Astrocyte (in vitro differentiated cells and primary cell): ENCODE measurements at regions not wholly inside any gene's neighbourhood (a gene's known extent, or its start where the extent isn't known, plus 50 kb on each side); places are given as distances from the start of the nearest gene placed in this dataset.

Experiments used
- DNase-seq: peaks from one replicate; pipeline ENCODE4 v3.0.0-alpha.2; 2010; ENCODE audit warnings: low read depth
- FAIRE-seq: peaks from 2 replicates; lab custom pipeline; 2011; peaks lifted over from hg19 to GRCh38; lab: Jason Lieb, UNC
- H2AFZ ChIP-seq: 2 replicates; pipeline ENCODE4 v1.6.0; 2012; ENCODE audit warnings: low read depth, low read length, inconsistent platforms
- H3K27ac ChIP-seq: 2 replicates; pipeline ENCODE4 v1.5.1; 2011; ENCODE audit warnings: low read depth, low read length, inconsistent platforms
- H3K27me3 ChIP-seq: 2 replicates; pipeline ENCODE4 v1.6.0; 2011; ENCODE audit warnings: low read length, inconsistent platforms; ENCODE audit not compliant: insufficient read depth
- H3K36me3 ChIP-seq: 2 replicates; pipeline ENCODE4 v1.5.1; 2011; ENCODE audit warnings: low read length, inconsistent platforms; ENCODE audit not compliant: insufficient read depth
- H3K4me1 ChIP-seq: 2 replicates; pipeline ENCODE4 v1.5.1; 2011; ENCODE audit warnings: low read length, inconsistent platforms; ENCODE audit not compliant: insufficient read depth
- H3K4me2 ChIP-seq: 2 replicates; pipeline ENCODE4 v1.6.0; 2012; ENCODE audit warnings: low read length, inconsistent platforms
- H3K4me3 ChIP-seq: 2 replicates; pipeline ENCODE4 v1.5.1; 2011; ENCODE audit warnings: low read depth, mild to moderate bottlenecking, low read length, inconsistent platforms; ENCODE audit not compliant: insufficient read depth
- H3K79me2 ChIP-seq: 2 replicates; pipeline ENCODE4 v1.6.0; 2012; ENCODE audit warnings: mild to moderate bottlenecking, low read length, inconsistent platforms; ENCODE audit not compliant: insufficient read depth
- H3K9ac ChIP-seq: 2 replicates; pipeline ENCODE4 v1.6.0; 2012; ENCODE audit warnings: mild to moderate bottlenecking, low read length, inconsistent platforms
- H3K9me3 ChIP-seq: 2 replicates; pipeline ENCODE4 v1.5.1; 2012; ENCODE audit warnings: low read depth, mild to moderate bottlenecking, low read length, inconsistent platforms; ENCODE audit not compliant: insufficient read depth
- H4K20me1 ChIP-seq: 2 replicates; pipeline ENCODE4 v1.6.0; 2012; ENCODE audit warnings: low read length, inconsistent platforms; ENCODE audit not compliant: insufficient read depth
- H3K27ac Mint-ChIP-seq: one replicate; pipeline ENCODE4 v1.8.0; 2021; ENCODE audit warnings: mild to moderate bottlenecking, mixed read lengths; ENCODE audit not compliant: unreplicated experiment
- H3K27me3 Mint-ChIP-seq: one replicate; pipeline ENCODE4 v1.8.0; 2021; ENCODE audit warnings: low read depth, mixed read lengths; ENCODE audit not compliant: unreplicated experiment
- H3K36me3 Mint-ChIP-seq: one replicate; pipeline ENCODE4 v1.8.0; 2021; ENCODE audit warnings: low read depth, mixed read lengths; ENCODE audit not compliant: unreplicated experiment
- H3K4me1 Mint-ChIP-seq: one replicate; pipeline ENCODE4 v1.8.0; 2021; ENCODE audit warnings: low read depth, mixed read lengths; ENCODE audit not compliant: unreplicated experiment
- H3K4me3 Mint-ChIP-seq: one replicate; pipeline ENCODE4 v1.8.0; 2021; ENCODE audit warnings: mild to moderate bottlenecking, moderate library complexity, mixed read lengths; ENCODE audit not compliant: unreplicated experiment
- H3K9me3 Mint-ChIP-seq: one replicate; pipeline ENCODE4 v1.8.0; 2021; ENCODE audit warnings: mild to moderate bottlenecking, mixed read lengths; ENCODE audit not compliant: unreplicated experiment
- CTCF ChIP-seq: IDR thresholded peaks from 2 replicates; pipeline ENCODE4 v1.5.1; 2011; ENCODE audit warnings: low read depth, mild to moderate bottlenecking, inconsistent platforms, low read length, moderate library complexity; ENCODE audit not compliant: insufficient read depth
- EZH2 ChIP-seq: IDR thresholded peaks from 2 replicates; pipeline ENCODE4 v1.6.1; 2012; ENCODE audit warnings: mild to moderate bottlenecking, low read length, inconsistent platforms; ENCODE audit not compliant: insufficient read depth

GRCh38 chr18:67651438-67651837 lies 134.9 kb upstream of the DSEL start:
- H3K4me3 Mint-ChIP-seq: no peak overlapping the region
- no peak for FAIRE-seq
- H3K4me2 ChIP-seq: no peak overlapping the region

GRCh38 chr18:67650686-67651385 lies 134.3 kb upstream of the DSEL start:
- Mint-ChIP-seq H3K36me3 (no peaks in the 10 kb centered on the region), H3K4me3 (no peak overlapping the region), H3K4me1 (no peaks in the 10 kb centered on the region), H3K9me3 (no peaks in the 10 kb centered on the region), H3K27ac (no peak overlapping the region), H3K27me3 (no peaks in the 10 kb centered on the region)
- no peak for TF ChIP-seq EZH2
- TF ChIP-seq CTCF: no peak
- no peaks in the 10 kb centered on the region for H3K4me1 ChIP-seq
- H3K4me3 ChIP-seq: no peak overlapping the region
- no peaks in the 10 kb centered on the region for H3K79me2 ChIP-seq
- H3K36me3 ChIP-seq: no peaks in the 10 kb centered on the region
- no peak overlapping the region for H3K4me2 ChIP-seq
- H3K27ac ChIP-seq: no peak overlapping the region
- no peaks in the 10 kb centered on the region for H4K20me1 ChIP-seq
- H3K9me3 ChIP-seq: no peaks in the 10 kb centered on the region
- DNase-seq (no peak), FAIRE-seq (peak; percentile 29)
- H3K9ac ChIP-seq: no peak overlapping the region
- H2AFZ ChIP-seq: no peak overlapping the region
- no peaks in the 10 kb centered on the region for H3K27me3 ChIP-seq

More at GRCh38 chr18:67651438-67651837, 134.9 kb upstream of the DSEL start:
- Histone ChIP-seq H3K79me2 (no peaks in the 10 kb centered on the region), H4K20me1 (no peaks in the 10 kb centered on the region), H3K9me3 (no peaks in the 10 kb centered on the region), H3K4me3 (no peak overlapping the region), H2AFZ (no peak overlapping the region), H3K36me3 (no peaks in the 10 kb centered on the region), H3K9ac (no peak overlapping the region), H3K27ac (no peak overlapping the region), H3K27me3 (no peaks in the 10 kb centered on the region), H3K4me1 (no peaks in the 10 kb centered on the region)
- H3K27ac Mint-ChIP-seq: no peak overlapping the region
- no peaks in the 10 kb centered on the region for H3K27me3 Mint-ChIP-seq
- no peak for DNase-seq
- TF ChIP-seq CTCF (no peak), EZH2 (no peak)
- H3K36me3 Mint-ChIP-seq: no peaks in the 10 kb centered on the region
- H3K9me3 Mint-ChIP-seq: no peaks in the 10 kb centered on the region
- H3K4me1 Mint-ChIP-seq: no peaks in the 10 kb centered on the region

GRCh38 chr18:67646890-67647289 lies 130.4 kb upstream of the DSEL start:
- Mint-ChIP-seq H3K9me3 (no peaks in the 10 kb centered on the region), H3K4me1 (no peaks in the 10 kb centered on the region), H3K27ac (no peak overlapping the region), H3K4me3 (no peak overlapping the region), H3K27me3 (no peaks in the 10 kb centered on the region), H3K36me3 (no peaks in the 10 kb centered on the region)
- H3K4me3 ChIP-seq: no peak overlapping the region
- no peaks in the 10 kb centered on the region for H3K9me3 ChIP-seq
- H3K9ac ChIP-seq: no peak overlapping the region
- no peak overlapping the region for H2AFZ ChIP-seq
- H4K20me1 ChIP-seq: no peaks in the 10 kb centered on the region
- H3K79me2 ChIP-seq: no peaks in the 10 kb centered on the region
- H3K4me2 ChIP-seq: no peak overlapping the region
- TF ChIP-seq CTCF (no peak), EZH2 (no peak)
- H3K27me3 ChIP-seq: no peaks in the 10 kb centered on the region
- FAIRE-seq: no peak
- no peak for DNase-seq
- no peaks in the 10 kb centered on the region for H3K4me1 ChIP-seq
- H3K27ac ChIP-seq: no peak overlapping the region
- H3K36me3 ChIP-seq: no peaks in the 10 kb centered on the region
